ENCODE measurements at regions not wholly inside any gene's neighbourhood (a gene's known extent, or its start where the extent isn't known, plus 50 kb on each side); places are given as distances from the start of the nearest gene placed in this dataset.

DNA sequence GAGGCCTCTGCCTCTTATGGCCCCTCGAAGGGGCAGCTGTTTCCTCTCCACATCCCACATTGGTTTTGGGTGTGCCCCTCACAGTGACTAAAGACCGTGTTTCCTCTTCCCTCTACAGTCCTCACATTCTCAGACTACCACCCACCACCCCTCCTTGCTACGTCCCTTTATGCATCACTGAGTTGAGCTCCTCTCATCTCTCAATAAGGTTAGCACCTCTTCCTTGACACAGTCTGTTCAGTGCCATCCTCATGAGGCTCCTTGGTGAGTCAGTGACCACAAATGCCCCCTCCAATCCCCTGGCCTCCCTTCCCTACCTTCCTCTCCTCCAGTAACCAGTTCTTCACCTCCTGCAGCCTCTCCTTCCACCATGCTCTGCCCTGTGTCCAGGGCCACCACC is 239.1 kb upstream of the MYO3A start:
- H3K36me3 ChIP-seq: no peaks in the 10 kb centered on the region
- TF ChIP-seq, protein P1, sequence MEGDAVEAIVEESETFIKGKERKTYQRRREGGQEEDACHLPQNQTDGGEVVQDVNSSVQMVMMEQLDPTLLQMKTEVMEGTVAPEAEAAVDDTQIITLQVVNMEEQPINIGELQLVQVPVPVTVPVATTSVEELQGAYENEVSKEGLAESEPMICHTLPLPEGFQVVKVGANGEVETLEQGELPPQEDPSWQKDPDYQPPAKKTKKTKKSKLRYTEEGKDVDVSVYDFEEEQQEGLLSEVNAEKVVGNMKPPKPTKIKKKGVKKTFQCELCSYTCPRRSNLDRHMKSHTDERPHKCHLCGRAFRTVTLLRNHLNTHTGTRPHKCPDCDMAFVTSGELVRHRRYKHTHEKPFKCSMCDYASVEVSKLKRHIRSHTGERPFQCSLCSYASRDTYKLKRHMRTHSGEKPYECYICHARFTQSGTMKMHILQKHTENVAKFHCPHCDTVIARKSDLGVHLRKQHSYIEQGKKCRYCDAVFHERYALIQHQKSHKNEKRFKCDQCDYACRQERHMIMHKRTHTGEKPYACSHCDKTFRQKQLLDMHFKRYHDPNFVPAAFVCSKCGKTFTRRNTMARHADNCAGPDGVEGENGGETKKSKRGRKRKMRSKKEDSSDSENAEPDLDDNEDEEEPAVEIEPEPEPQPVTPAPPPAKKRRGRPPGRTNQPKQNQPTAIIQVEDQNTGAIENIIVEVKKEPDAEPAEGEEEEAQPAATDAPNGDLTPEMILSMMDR (IDR thresholded peaks at IDR 0.05): no peak
- no peak for TF ChIP-seq POLR2A (IDR thresholded peaks at IDR 0.05)
- no peaks in the 10 kb centered on the region for H3K9me3 ChIP-seq
- WGBS, 4 donors: 64 to 65% (median 64%) methylated on average over 3 of the region's 3 CpGs
- DNase-seq (no peak), ATAC-seq (no peak)
- H3K4me3 ChIP-seq: no peak overlapping the region
- intact Hi-C loops (cut with DNase I): no loop called here
- H3K27me3 ChIP-seq: peaks cover 0 to 4% (median 0%) of the 10 kb centered on the region in 9 donors
- H3K27ac ChIP-seq: no peak overlapping the region
- no peaks in the 10 kb centered on the region for H3K4me1 ChIP-seq

DNA sequence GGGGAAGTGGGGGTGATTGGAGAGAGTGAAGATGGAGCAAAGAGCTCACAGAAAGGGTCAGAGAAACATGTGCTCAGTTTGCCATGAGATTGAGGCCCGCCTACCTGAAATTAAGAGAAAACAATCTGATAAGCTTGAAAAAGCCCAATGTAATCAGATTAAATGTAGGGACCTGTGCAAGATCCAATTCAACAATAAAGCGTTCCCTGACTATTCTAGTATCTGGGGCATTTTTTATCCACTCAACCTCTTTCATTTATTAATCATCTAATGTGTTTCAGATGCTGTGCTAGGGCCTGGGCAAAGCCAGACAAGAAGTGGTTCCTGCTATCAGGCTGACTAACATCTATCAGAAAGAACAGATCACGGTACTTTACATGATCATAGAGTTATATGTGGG is 238.4 kb upstream of the MYO3A start:
- ATAC-seq: no peak
- TF ChIP-seq, protein P1 (IDR thresholded peaks at IDR 0.05): no peak
- no peak for TF ChIP-seq POLR2A (IDR thresholded peaks at IDR 0.05)

DNA sequence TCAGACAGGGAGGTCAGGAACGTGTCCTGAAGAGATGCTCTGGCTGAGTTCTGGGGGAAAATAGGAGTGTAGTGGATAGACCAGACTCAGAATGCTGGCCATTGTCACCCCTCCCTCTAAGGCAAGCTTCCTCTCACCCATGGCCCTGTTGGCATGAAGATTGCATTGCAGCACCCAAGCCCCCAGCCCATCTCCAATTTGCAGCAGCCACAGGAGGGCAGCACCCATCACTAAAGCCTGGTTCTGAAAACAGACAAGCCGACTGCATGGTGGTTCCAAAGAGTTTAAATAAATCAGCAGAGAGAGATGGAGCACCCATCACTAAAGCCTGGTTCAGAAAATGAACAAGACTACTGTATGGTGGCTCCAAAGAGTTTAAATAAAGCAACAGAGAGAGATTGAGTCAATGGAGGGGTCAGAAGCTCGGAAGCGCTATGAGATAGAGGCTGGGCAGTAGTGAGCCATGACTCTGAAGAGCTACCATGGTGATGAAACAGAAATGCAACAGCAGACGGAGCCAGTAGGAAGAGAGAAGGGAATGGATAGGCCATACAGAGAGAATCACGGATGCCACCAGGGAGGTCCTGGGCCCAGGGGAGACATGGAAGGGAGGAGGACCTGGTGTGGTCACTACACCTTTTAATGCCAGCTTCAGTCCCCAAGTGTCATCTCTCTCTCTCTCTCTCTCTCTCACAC is 237.9 kb upstream of the MYO3A start:
- no peaks in the 10 kb centered on the region for H3K4me1 ChIP-seq
- TF ChIP-seq, protein P1 (IDR thresholded peaks at IDR 0.05): no peak
- no peak for TF ChIP-seq POLR2A (IDR thresholded peaks at IDR 0.05)
- intact Hi-C loops (cut with DNase I): no loop called here
- H3K4me3 ChIP-seq: no peak overlapping the region
- no peaks in the 10 kb centered on the region for H3K9me3 ChIP-seq
- DNase-seq: no peak
- H3K27me3 ChIP-seq: peaks cover 0 to 4% (median 0%) of the 10 kb centered on the region in 9 donors
- no peaks in the 10 kb centered on the region for H3K36me3 ChIP-seq
- no peak for ATAC-seq
- H3K27ac ChIP-seq: no peak overlapping the region
- 88 to 95% (median 91%) methylated on average over 6 of the region's 6 CpGs for WGBS, 4 donors

More for the DNA sequence above, 238.4 kb upstream of the MYO3A start:
- DNase-seq: no peak
- Histone ChIP-seq H3K4me3 (no peak overlapping the region), H3K4me1 (no peaks in the 10 kb centered on the region), H3K9me3 (no peaks in the 10 kb centered on the region), H3K27ac (no peak overlapping the region), H3K27me3 (peaks cover 0 to 4% (median 0%) of the 10 kb centered on the region in 9 donors), H3K36me3 (no peaks in the 10 kb centered on the region)
- whole genome bisulfite sequencing, 4 donors: 75 to 90% (median 80%) methylated on average over 3 of the region's 3 CpGs
- intact Hi-C loops (cut with DNase I): no loop called here

DNA sequence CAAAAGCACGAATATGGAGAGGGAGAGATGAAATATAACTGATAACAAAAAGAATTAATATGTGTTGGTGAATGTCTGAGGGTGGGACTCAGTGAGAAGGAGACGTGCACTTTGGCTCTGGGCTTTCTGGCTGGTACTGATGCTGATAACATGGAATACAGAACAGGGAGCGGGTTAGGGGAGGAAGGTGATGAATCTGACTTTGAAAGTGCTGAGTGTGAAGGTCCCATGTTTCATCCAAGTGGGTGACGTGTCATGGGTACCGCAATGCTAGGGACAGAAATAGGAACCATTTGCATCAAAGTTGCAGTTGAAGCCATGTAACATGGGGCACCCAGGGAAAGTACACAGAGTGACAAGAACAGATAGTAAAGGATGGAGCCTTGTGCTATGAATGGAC is 236.6 kb upstream of the MYO3A start:
- Histone ChIP-seq H3K36me3 (no peaks in the 10 kb centered on the region), H3K27me3 (peaks cover 0 to 4% (median 0%) of the 10 kb centered on the region in 9 donors), H3K9me3 (no peaks in the 10 kb centered on the region), H3K4me1 (no peaks in the 10 kb centered on the region), H3K4me3 (no peak overlapping the region), H3K27ac (no peak overlapping the region)
- TF ChIP-seq, protein P1 (IDR thresholded peaks at IDR 0.05): no peak
- no peak for TF ChIP-seq POLR2A (IDR thresholded peaks at IDR 0.05)
- DNase-seq (no peak), ATAC-seq (peak in 1 of 4 donors; percentile 23)
- intact Hi-C loops (cut with DNase I): no loop called here
- 65 to 74% (median 67%) methylated on average over 5 of the region's 5 CpGs for WGBS, 4 donors
